Parathyroid adenoma (tissue), 2 donors: ENCODE measurements at regions not wholly inside any gene's neighbourhood (a gene's known extent, or its start where the extent isn't known, plus 50 kb on each side); places are given as distances from the start of the nearest gene placed in this dataset.

ENCODE experiments used
- H2AFZ ChIP-seq: fragments of 300-600 bp; sonication (generic); one replicate; pipeline ENCODE4 v1.7.0; 2017; ENCODE audit warnings: antibody characterized with exemption, mild to moderate bottlenecking
- H3K27ac ChIP-seq: fragments of 300-600 bp; sonication (generic); one replicate; pipeline ENCODE4 v1.7.0; 2017
- H3K27me3 ChIP-seq: fragments of 300-600 bp; sonication (generic); one replicate; pipeline ENCODE4 v1.7.0; 2017; ENCODE audit warnings: low read length; ENCODE audit not compliant: control insufficient read depth, insufficient read depth
- H3K36me3 ChIP-seq: fragments of 300-600 bp; sonication (generic); one replicate; pipeline ENCODE4 v1.7.0; 2017; ENCODE audit warnings: low read length; ENCODE audit not compliant: control insufficient read depth, insufficient read depth
- H3K4me1 ChIP-seq: fragments of 300-600 bp; sonication (generic); one replicate; pipeline ENCODE4 v1.7.0; 2017; ENCODE audit warnings: control low read depth
- H3K4me2 ChIP-seq: fragments of 300-600 bp; sonication (generic); one replicate; pipeline ENCODE4 v1.7.0; 2017; ENCODE audit warnings: low read length
- H3K4me3 ChIP-seq: fragments of 300-600 bp; sonication (generic); one replicate; pipeline ENCODE4 v1.7.0; 2017; ENCODE audit warnings: low read depth, low read length
- H3K79me2 ChIP-seq: fragments of 300-600 bp; sonication (generic); one replicate; pipeline ENCODE4 v1.7.0; 2017; ENCODE audit warnings: control low read depth
- H3K9ac ChIP-seq: fragments of 300-600 bp; sonication (generic); one replicate; pipeline ENCODE4 v1.7.0; 2017; ENCODE audit warnings: mild to moderate bottlenecking
- H3K9me3 ChIP-seq: fragments of 300-600 bp; sonication (generic); one replicate; pipeline ENCODE4 v1.7.0; 2017; ENCODE audit warnings: low read length; ENCODE audit not compliant: control insufficient read depth
- TF ChIP-seq, protein P1 (sequence below): fragments of 300-600 bp; sonication (generic); IDR thresholded peaks from one replicate; pipeline ENCODE4 v1.7.0; 2017; ENCODE audit warnings: antibody characterized with exemption, mild to moderate bottlenecking
- donor health status: primary hyperparathyroidism.

DNA sequence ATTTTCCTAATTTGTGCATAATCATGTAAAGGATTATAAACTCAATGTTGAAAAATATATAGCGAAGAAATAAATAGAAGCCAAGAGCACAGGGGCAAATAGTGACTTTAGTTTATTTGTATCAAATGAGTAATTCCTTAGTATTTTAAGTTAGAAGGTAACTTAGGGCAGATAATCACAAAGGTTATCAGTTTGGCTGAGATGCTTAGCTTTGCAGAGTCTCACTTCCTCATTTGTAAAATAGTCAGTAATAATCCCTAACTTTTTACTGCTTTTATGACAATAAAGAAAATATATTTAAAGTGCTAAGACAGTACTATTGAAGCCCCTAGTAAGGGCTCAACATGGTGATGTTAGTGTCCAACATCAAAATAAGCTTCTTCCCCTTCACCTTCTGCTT is 297.4 kb upstream of the TUSC1 start:
- H3K27ac ChIP-seq, result no peak overlapping the region
- no peaks in the 10 kb centered on the region for H3K4me1 ChIP-seq
- H3K36me3 ChIP-seq, result no peaks in the 10 kb centered on the region
- TF ChIP-seq, protein P1, sequence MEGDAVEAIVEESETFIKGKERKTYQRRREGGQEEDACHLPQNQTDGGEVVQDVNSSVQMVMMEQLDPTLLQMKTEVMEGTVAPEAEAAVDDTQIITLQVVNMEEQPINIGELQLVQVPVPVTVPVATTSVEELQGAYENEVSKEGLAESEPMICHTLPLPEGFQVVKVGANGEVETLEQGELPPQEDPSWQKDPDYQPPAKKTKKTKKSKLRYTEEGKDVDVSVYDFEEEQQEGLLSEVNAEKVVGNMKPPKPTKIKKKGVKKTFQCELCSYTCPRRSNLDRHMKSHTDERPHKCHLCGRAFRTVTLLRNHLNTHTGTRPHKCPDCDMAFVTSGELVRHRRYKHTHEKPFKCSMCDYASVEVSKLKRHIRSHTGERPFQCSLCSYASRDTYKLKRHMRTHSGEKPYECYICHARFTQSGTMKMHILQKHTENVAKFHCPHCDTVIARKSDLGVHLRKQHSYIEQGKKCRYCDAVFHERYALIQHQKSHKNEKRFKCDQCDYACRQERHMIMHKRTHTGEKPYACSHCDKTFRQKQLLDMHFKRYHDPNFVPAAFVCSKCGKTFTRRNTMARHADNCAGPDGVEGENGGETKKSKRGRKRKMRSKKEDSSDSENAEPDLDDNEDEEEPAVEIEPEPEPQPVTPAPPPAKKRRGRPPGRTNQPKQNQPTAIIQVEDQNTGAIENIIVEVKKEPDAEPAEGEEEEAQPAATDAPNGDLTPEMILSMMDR, result no peak
- H3K27me3 ChIP-seq, result no peaks in the 10 kb centered on the region
- H3K4me2 ChIP-seq, result no peak overlapping the region
- no peak overlapping the region for H3K9ac ChIP-seq
- no peak overlapping the region for H2AFZ ChIP-seq
- no peak overlapping the region for H3K4me3 ChIP-seq
- no peaks in the 10 kb centered on the region for H3K79me2 ChIP-seq
- no peaks in the 10 kb centered on the region for H3K9me3 ChIP-seq

DNA sequence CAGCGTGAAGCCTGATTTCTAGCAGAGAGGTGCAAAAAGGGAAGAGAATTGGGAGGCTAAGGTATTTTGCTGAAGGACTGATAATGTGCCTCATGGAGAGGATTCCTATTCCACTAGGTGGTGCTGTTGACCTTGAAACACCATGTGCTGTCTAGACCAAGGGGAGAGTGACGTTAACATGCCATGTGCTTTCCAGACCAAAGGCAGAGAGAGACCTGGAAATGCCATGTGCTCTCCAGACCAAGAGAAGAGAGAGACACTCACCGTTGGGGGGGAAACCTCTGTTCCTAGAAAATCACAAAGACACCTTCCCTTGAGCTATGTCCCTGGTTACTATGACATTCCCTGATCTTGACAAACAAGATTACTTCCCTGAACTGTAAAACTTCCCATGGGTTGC is 286.0 kb upstream of the TUSC1 start:
- TF ChIP-seq, protein P1, result no peak
- H3K36me3 ChIP-seq, result no peaks in the 10 kb centered on the region
- no peaks in the 10 kb centered on the region for H3K27me3 ChIP-seq
- H3K4me2 ChIP-seq, result no peak overlapping the region
- no peaks in the 10 kb centered on the region for H3K9me3 ChIP-seq
- H3K27ac ChIP-seq, result no peak overlapping the region
- H2AFZ ChIP-seq, result no peak overlapping the region
- H3K9ac ChIP-seq, result no peak overlapping the region
- H3K79me2 ChIP-seq, result no peaks in the 10 kb centered on the region
- H3K4me3 ChIP-seq, result no peak overlapping the region
- no peaks in the 10 kb centered on the region for H3K4me1 ChIP-seq

DNA sequence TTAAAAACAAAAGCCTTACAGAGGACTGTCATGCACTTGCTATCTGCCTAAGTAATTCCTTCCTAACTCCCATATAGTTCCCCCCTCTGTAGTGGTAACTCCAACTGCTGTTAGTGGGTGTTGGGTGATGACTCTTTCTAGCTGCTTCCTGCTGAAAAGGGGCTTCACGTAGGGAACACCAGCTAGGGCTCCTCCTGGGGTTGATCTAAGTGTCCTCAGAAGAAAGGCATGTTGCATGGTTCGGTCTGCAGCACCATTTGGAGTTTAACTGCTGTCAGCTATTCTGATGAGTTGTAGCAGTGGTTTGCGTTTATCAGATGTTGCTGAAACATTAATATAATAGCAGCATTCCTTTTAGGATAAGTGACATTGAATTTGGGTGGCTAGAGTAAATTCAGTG is 281.9 kb upstream of the TUSC1 start:
- TF ChIP-seq, protein P1, result no peak
- Histone ChIP-seq H2AFZ (no peak overlapping the region), H3K4me3 (no peak overlapping the region), H3K27me3 (no peaks in the 10 kb centered on the region), H3K9me3 (no peaks in the 10 kb centered on the region), H3K27ac (no peak overlapping the region), H3K4me1 (no peaks in the 10 kb centered on the region), H3K79me2 (no peaks in the 10 kb centered on the region), H3K9ac (no peak overlapping the region), H3K36me3 (no peaks in the 10 kb centered on the region), H3K4me2 (no peak overlapping the region)

DNA sequence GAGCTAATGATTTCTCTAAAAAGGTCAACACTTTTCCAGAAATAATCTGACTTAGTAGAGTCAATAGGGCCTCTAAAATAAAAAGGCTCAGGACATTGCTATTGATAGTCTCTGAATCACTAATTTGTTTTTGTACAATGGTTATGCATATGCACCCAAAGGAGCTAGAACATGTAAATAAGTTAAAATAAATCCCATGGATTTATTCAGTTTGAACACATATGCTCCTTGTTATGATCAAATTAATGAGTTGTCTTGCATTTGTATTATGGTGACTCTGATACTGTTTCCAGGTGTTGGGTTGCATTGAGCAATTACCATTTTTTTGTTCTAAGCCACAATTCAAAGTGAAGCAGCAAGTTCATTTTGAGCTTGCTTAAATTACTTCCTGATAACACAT is 276.0 kb upstream of the TUSC1 start:
- Histone ChIP-seq H3K79me2 (no peaks in the 10 kb centered on the region), H3K4me3 (no peak overlapping the region), H3K4me2 (no peak overlapping the region), H3K4me1 (no peaks in the 10 kb centered on the region), H3K9me3 (no peaks in the 10 kb centered on the region), H3K9ac (no peak overlapping the region), H2AFZ (no peak overlapping the region), H3K27ac (no peak overlapping the region), H3K36me3 (no peaks in the 10 kb centered on the region), H3K27me3 (no peaks in the 10 kb centered on the region)
- TF ChIP-seq, protein P1, result no peak

DNA sequence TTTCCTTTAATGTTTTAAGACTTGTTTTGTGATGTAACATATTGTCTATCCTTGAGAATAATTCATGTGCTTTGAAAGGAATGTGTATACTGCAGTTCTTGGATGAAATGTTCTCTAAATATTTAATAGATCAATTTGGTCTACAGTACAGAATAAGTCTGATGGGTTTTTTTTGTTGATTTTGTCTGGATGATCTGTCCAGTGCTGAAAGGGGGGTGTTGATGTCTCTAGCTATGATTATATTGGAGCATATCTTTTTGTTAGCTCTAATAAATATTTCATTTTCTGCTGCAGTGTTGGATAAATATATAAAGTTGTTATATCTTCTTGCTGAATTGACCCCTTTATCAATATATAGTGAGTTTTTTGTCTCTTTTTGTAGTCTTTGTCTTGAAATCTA is 269.9 kb upstream of the TUSC1 start:
- Histone ChIP-seq H3K4me2 (no peak overlapping the region), H3K36me3 (no peaks in the 10 kb centered on the region), H3K27me3 (no peaks in the 10 kb centered on the region), H3K79me2 (no peaks in the 10 kb centered on the region), H3K9me3 (no peaks in the 10 kb centered on the region), H3K27ac (no peak overlapping the region), H2AFZ (no peak overlapping the region), H3K9ac (no peak overlapping the region), H3K4me1 (no peaks in the 10 kb centered on the region), H3K4me3 (no peak overlapping the region)
- TF ChIP-seq, protein P1, result no peak
